Bronchial epithelial cell (primary cell): ENCODE measurements at regions not wholly inside any gene's neighbourhood (a gene's known extent, or its start where the extent isn't known, plus 50 kb on each side); places are given as distances from the start of the nearest gene placed in this dataset.
A peak's percentile ranks its signal among the peaks of the same experiment; 100 is the strongest.

Source experiments
- DNase-seq: peaks from one replicate; pipeline ENCODE4 v3.0.0-alpha.2; 2010; ENCODE audit warnings: low read depth
- FAIRE-seq: peaks from 2 replicates; lab custom pipeline; 2011; peaks lifted over from hg19 to GRCh38; lab: Jason Lieb, UNC
- H3K27me3 ChIP-seq: 2 replicates; pipeline ENCODE4 v1.5.1; 2011; ENCODE audit warnings: low read length; ENCODE audit not compliant: control insufficient read depth, insufficient read depth
- H3K36me3 ChIP-seq: 2 replicates; pipeline ENCODE4 v1.5.1; 2011; ENCODE audit warnings: low read length; ENCODE audit not compliant: control insufficient read depth, insufficient read depth
- H3K4me3 ChIP-seq: 2 replicates; pipeline ENCODE4 v1.5.1; 2011; ENCODE audit warnings: mild to moderate bottlenecking, low read depth, low read length, control low read depth
- TF ChIP-seq, protein P1 (sequence below): IDR thresholded peaks from 2 replicates; pipeline ENCODE4 v1.5.1; 2011; ENCODE audit warnings: mild to moderate bottlenecking, moderate library complexity, low read length, control low read depth, inconsistent platforms; ENCODE audit not compliant: insufficient read depth, severe bottlenecking

DNA sequence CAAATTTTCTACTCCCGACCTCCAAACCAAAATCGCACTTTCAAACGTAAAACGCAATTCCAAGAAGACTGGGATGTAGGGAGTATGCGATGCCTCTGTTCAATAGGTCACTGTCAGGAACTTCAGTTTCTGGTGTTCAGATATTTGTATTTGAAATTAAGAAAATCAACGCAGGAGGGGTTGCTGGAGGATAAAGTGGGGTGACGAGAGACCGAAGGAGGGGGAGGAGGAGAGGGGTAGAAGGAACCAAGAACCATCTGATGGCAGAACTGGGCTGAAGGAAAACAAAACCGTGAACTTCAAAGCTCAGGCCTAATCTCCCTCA, 293.8 kb upstream of the NFE2L3 start:
- no peaks in the 10 kb centered on the region for H3K36me3 ChIP-seq
- no peak overlapping the region for H3K4me3 ChIP-seq
- H3K27me3 ChIP-seq = no peaks in the 10 kb centered on the region
- FAIRE-seq = no peak
- TF ChIP-seq, protein P1, sequence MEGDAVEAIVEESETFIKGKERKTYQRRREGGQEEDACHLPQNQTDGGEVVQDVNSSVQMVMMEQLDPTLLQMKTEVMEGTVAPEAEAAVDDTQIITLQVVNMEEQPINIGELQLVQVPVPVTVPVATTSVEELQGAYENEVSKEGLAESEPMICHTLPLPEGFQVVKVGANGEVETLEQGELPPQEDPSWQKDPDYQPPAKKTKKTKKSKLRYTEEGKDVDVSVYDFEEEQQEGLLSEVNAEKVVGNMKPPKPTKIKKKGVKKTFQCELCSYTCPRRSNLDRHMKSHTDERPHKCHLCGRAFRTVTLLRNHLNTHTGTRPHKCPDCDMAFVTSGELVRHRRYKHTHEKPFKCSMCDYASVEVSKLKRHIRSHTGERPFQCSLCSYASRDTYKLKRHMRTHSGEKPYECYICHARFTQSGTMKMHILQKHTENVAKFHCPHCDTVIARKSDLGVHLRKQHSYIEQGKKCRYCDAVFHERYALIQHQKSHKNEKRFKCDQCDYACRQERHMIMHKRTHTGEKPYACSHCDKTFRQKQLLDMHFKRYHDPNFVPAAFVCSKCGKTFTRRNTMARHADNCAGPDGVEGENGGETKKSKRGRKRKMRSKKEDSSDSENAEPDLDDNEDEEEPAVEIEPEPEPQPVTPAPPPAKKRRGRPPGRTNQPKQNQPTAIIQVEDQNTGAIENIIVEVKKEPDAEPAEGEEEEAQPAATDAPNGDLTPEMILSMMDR = no peak
- DNase-seq = no peak

DNA sequence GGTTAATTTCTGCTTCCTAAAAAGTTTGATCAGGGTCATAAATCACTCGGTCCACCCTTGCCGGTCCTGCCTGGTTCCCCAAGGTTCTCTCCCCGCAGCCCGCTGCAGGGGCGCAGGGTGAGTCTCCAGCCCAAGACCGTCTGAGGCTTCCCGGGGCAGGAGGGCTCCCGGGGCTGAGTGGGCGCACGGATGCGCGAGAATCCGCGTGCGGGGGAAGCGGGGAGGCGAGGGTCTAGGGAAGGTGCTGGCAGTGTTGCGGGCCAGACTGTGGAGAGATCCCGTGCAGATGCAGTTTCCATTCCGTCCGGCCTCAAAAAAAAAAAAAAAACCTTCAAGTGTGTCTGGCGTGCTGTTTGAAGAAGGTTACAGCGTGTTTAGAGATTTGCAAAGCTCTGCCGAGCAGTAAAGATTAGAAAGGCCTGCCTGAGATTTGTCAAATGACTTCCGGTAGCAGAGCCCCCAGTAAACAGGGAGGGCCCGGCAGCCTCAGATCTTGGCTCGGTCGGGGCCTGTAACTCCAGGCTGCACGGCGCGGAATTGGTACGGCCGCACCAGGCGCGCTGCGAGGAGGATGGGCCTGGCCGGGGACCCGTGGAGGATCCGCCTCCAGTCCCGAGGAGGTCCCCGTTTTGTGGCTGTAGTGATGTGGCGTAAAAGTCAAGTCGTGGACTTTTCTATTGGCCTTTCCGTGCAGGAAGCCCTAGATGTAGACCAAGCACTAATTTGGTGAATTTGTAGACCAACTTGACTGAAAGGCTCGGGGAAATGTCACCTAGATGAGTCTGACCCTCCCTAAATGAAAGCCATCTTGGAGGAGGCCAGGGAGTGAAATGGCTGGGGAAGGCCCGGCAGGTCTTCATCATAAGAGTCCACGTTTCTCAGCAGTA, 293.2 kb upstream of the NFE2L3 start:
- TF ChIP-seq, protein P1 = no peak
- H3K4me3 ChIP-seq = no peak overlapping the region
- H3K36me3 ChIP-seq = no peaks in the 10 kb centered on the region
- H3K27me3 ChIP-seq = no peaks in the 10 kb centered on the region
- DNase-seq = no peak
- no peak for FAIRE-seq

DNA sequence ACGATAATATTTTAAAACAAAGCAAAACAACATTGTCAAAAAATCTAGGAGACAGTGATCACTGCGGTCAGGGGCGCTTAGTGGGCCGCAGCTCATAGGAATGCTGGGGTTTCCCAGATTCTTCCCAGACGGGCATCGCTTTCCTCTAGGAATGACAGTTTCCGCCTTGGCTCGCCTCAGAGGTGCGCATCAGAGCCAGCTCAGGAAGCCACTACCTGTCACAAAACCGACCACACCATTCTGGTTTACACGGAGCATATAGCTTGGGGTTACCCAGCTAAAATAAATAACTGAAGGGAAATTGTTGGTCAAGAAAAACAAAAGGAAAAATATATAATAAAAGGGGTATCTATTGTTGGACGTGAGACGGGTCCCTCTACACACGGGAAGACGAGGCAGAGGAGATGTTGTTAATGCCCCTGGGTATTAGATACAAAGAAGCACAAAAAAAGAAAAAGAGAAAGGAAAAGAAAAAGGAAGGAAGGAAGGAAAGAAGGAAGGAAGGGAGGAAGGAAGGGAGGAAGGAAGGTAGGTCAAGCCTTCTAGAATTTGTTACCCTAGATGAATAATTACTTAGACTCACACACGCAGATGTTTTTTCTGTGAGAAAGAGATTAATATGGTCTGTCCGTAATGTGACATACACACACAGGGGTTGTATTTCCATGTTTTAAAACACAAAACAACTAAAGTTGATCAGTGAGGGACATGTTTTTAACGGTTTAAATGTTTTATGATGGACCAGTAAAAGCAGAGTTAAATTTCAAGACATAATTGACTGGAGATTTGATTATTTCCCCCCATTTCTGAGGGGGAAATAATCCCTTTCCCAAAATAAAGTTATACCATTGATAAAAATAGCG, 292.4 kb upstream of the NFE2L3 start:
- H3K27me3 ChIP-seq = no peaks in the 10 kb centered on the region
- DNase-seq (no peak), FAIRE-seq (no peak)
- no peaks in the 10 kb centered on the region for H3K36me3 ChIP-seq
- peak overlapping the region; percentile 31 for H3K4me3 ChIP-seq
- TF ChIP-seq, protein P1 = no peak

DNA sequence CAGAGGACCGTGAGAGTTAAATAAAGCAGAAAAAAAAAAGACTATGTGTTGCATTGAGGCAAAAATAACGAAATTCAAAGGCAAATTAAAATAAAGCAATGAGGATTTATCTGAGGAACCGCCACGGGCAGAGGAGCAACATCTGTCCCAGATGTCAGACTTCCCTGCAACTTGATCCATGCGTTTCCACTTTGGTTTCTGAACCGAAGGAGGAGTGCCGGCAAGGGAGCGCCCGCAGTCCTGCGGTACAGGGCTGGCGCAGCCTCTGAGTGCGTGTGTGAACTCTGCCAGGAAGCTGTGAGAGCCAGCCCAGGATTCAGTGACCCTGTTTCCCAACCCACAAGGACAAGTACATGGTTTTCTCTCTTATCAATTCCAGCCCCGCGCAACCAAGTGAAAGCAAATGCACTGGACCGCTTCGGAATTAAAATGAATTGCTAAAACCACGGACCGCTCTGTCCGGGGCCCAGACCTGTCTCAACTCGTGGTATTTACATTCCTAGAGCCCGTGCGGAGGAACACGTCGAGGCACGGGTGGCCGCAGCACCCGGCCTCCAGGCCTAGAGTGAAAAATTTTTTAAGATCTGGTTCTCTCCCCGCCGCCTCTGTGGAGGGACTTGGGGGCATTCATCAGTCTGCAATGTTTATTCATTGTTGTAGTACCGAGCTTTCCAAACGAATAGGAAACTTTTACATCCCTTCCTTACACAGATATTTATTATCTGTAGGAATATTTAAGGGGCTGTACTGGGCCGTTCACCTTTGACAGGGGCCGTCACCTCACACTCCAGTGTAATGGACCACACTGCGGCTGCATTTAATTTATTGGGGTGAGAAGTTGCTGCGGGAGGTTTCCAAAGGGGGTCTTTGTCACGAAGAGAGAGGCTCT, 291.5 kb upstream of the NFE2L3 start:
- FAIRE-seq (no peak), DNase-seq (peak; percentile 66)
- TF ChIP-seq, protein P1 = no peak
- Histone ChIP-seq H3K27me3 (peaks cover 2% of the 10 kb centered on the region), H3K36me3 (no peaks in the 10 kb centered on the region), H3K4me3 (peak overlapping the region; percentile 31)

DNA sequence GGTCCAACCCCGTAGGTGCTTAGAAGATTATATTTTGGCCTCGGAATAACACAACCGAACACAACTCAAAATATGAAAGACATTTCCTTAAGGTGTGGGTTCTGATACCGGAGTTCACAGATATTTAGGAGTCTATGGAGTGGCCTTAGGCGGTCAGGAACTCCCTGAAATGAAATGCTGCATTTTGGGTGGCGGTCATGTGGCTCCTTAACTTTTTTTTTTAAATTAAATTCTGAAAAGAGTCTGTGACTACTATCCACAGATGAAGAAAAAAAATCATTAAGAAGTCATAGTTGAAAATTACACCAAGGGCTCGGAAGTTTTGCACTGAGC, 290.9 kb upstream of the NFE2L3 start:
- H3K36me3 ChIP-seq = no peaks in the 10 kb centered on the region
- no peak overlapping the region for H3K4me3 ChIP-seq
- DNase-seq (no peak), FAIRE-seq (no peak)
- TF ChIP-seq, protein P1 = no peak
- peaks cover 2% of the 10 kb centered on the region for H3K27me3 ChIP-seq
